Tibial nerve (tissue), 4 donors: ENCODE measurements at regions not wholly inside any gene's neighbourhood (a gene's known extent, or its start where the extent isn't known, plus 50 kb on each side); places are given as distances from the start of the nearest gene placed in this dataset.

Experiments used
- DNase-seq, 2 donors: peaks; one replicate each; pipeline ENCODE4 v3.0.0-alpha.2; 2019; ENCODE audit warnings: low spot score in 2 of 2
- H3K27ac ChIP-seq, 4 donors: fragments of 200-600 bp; sonication (generic) in 3 of 4; one replicate each; pipeline ENCODE4 v1.5.1; 2017 to 2019; ENCODE audit warnings: mild to moderate bottlenecking in 1 of 4
- H3K27me3 ChIP-seq, 2 donors: fragments of 200-600 bp; sonication (generic) in 1 of 2; one replicate each; pipeline versions ENCODE4 v1.5.1 to v1.6.0; 2017 to 2019
- H3K36me3 ChIP-seq, 3 donors: fragments of 200-600 bp; sonication (generic); one replicate each; pipeline ENCODE4 v1.5.1; 2018 to 2019
- H3K4me1 ChIP-seq, 4 donors: fragments of 200-600 bp; sonication (generic) in 3 of 4; one replicate each; pipeline ENCODE4 v1.5.1; 2017 to 2019
- H3K4me3 ChIP-seq, 4 donors: fragments of 200-600 bp; sonication (generic) in 3 of 4; one replicate each; pipeline ENCODE4 v1.5.1; 2017 to 2019; ENCODE audit warnings: mild to moderate bottlenecking in 1 of 4, moderate library complexity in 1 of 4
- H3K9me3 ChIP-seq, 4 donors: fragments of 200-600 bp; sonication (generic) in 3 of 4; one replicate each; pipeline ENCODE4 v1.5.1; 2017 to 2019
- EP300 ChIP-seq, 2 donors: sonication (generic); formaldehyde crosslinking; IDR thresholded peaks; one replicate each; pipeline ENCODE4 v1.6.1; 2017; ENCODE audit warnings: antibody characterized with exemption in 2 of 2, mild to moderate bottlenecking in 1 of 2
- POLR2A ChIP-seq, 2 donors: fragments of 450-650 bp; IDR thresholded peaks; one replicate each; pipeline ENCODE4 v1.6.1; 2017; ENCODE audit warnings: antibody characterized with exemption in 2 of 2, mild to moderate bottlenecking in 2 of 2, moderate library complexity in 2 of 2
- WGBS, 2 donors: methylation state at CpG; one replicate each; pipeline ENCODE4 v1.1.5; 2018; 5-methylcytosine and 5-hydroxymethylcytosine counted together
- TF ChIP-seq, protein P1 (sequence below), 5 experiments: fragments of 200-600 bp in 3 of 5; fragments of 450-650 bp in 2 of 5; sonication (generic) in 3 of 5; IDR thresholded peaks; one replicate each; pipeline ENCODE4 v1.5.1; 2016 to 2019; ENCODE audit warnings: antibody characterized with exemption in 5 of 5, mild to moderate bottlenecking in 3 of 5, moderate library complexity in 2 of 5

DNA sequence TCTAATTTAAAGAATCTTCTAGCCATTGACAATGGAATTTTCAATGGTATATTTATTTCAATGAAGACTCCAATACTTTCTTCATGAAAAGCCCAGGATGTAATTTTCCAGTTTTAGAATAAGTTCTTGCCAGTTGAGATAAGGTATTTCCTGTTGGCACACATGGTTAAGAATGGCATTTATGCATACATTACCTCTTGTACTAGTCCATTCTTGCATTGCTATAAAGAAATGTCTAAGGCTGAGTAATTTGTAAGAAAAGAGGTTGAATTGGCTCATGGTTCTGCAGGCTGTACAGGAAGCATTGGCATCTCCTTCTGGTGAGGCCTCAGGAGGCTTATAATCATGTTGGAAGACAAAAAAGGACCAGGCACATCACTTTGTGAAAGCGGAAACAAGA lies 1179.6 kb downstream of the AMY1C start:
- Histone ChIP-seq H3K9me3 (peaks cover 0 to 11% (median 0%) of the 10 kb centered on the region in 4 donors), H3K27me3 (no peaks in the 10 kb centered on the region), H3K4me1 (no peaks in the 10 kb centered on the region), H3K4me3 (no peak overlapping the region), H3K36me3 (no peaks in the 10 kb centered on the region), H3K27ac (no peak overlapping the region)
- no peak for DNase-seq
- no peak for TF ChIP-seq POLR2A (IDR thresholded peaks at IDR 0.05)
- TF ChIP-seq, protein P1, sequence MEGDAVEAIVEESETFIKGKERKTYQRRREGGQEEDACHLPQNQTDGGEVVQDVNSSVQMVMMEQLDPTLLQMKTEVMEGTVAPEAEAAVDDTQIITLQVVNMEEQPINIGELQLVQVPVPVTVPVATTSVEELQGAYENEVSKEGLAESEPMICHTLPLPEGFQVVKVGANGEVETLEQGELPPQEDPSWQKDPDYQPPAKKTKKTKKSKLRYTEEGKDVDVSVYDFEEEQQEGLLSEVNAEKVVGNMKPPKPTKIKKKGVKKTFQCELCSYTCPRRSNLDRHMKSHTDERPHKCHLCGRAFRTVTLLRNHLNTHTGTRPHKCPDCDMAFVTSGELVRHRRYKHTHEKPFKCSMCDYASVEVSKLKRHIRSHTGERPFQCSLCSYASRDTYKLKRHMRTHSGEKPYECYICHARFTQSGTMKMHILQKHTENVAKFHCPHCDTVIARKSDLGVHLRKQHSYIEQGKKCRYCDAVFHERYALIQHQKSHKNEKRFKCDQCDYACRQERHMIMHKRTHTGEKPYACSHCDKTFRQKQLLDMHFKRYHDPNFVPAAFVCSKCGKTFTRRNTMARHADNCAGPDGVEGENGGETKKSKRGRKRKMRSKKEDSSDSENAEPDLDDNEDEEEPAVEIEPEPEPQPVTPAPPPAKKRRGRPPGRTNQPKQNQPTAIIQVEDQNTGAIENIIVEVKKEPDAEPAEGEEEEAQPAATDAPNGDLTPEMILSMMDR (IDR thresholded peaks at IDR 0.05), result no peak
- TF ChIP-seq EP300 (IDR thresholded peaks at IDR 0.05), result no peak
- 53 to 100% methylated on average over 1 of the region's 1 CpG for WGBS, 2 donors

DNA sequence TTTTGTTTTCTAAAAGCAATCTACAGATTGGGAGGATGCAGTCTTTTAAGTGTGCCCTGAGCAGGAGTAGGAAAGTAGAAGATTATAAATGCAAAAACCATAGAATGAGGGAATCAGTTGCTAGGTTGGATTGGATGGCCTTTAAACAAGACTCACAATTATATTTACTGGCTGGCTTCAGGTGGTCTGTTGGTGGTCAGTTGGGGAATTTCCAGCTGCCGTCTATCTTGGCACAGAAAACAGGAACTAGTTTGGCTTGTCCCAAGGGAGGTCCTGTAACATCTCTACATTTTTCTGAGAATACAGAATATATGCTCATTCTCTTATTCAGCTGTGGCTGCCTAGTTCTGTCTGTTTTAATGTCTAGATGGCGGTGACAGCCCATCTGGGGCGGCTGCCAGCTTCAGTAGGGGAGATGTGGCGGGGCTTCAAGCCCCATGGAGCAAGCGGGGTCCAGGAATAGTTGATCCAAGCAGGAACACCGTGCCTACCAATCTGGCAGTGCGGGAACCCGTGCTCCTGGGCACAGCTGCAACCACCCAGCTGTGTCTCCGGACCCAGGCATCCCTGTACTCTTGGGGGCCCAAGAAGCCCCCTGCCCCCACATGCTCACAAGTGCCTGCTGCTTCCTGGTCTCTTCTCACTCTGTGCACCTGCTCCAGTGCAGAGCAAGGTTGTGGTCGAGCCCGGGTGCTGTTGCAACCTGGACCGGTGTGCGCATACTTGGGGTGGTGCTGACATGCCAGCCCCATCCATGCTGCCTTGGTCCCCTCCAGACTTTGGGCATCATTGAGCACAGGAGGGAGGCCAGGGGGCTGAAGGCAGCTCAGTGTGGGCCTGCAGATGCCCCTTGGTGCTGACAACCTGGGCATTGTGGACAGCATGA lies 1182.6 kb downstream of the AMY1C start:
- Histone ChIP-seq H3K36me3 (no peaks in the 10 kb centered on the region), H3K4me1 (no peaks in the 10 kb centered on the region), H3K4me3 (no peak overlapping the region), H3K27ac (no peak overlapping the region), H3K27me3 (no peaks in the 10 kb centered on the region), H3K9me3 (peaks cover 0 to 11% (median 0%) of the 10 kb centered on the region in 4 donors)
- TF ChIP-seq POLR2A (IDR thresholded peaks at IDR 0.05), result no peak
- TF ChIP-seq, protein P1 (IDR thresholded peaks at IDR 0.05), result no peak
- TF ChIP-seq EP300 (IDR thresholded peaks at IDR 0.05), result no peak
- WGBS, 2 donors, result 73 to 78% methylated on average over 9 to 13 of the region's 13 CpGs
- DNase-seq, result no peak

GRCh38 chr1:104932949-104933679 lies 1183.4 kb downstream of the AMY1C start:
- Histone ChIP-seq H3K4me3 (no peak overlapping the region), H3K36me3 (no peaks in the 10 kb centered on the region), H3K4me1 (no peaks in the 10 kb centered on the region), H3K27me3 (no peaks in the 10 kb centered on the region), H3K27ac (no peak overlapping the region), H3K9me3 (peaks cover 0 to 11% (median 0%) of the 10 kb centered on the region in 4 donors)
- 79 to 88% methylated on average over 14 of the region's 14 CpGs for WGBS, 2 donors
- DNase-seq, result no peak
- TF ChIP-seq, protein P1 (IDR thresholded peaks at IDR 0.05), result no peak
- no peak for TF ChIP-seq EP300 (IDR thresholded peaks at IDR 0.05)

- 84 to 88% methylated on average over 9 of the region's 9 CpGs for WGBS, 2 donors
- Histone ChIP-seq H3K4me1 (no peaks in the 10 kb centered on the region), H3K36me3 (no peaks in the 10 kb centered on the region), H3K9me3 (peaks cover 0 to 11% (median 0%) of the 10 kb centered on the region in 4 donors), H3K27me3 (no peaks in the 10 kb centered on the region), H3K27ac (no peak overlapping the region), H3K4me3 (no peak overlapping the region)
- TF ChIP-seq, protein P1 (IDR thresholded peaks at IDR 0.05), result no peak
- TF ChIP-seq EP300 (IDR thresholded peaks at IDR 0.05) (no peak), POLR2A (IDR thresholded peaks at IDR 0.05) (no peak)
- DNase-seq, result no peak
These were observed 1184.1 kb downstream of the AMY1C start for GRCh38 chr1:104933846-104934245.

DNA sequence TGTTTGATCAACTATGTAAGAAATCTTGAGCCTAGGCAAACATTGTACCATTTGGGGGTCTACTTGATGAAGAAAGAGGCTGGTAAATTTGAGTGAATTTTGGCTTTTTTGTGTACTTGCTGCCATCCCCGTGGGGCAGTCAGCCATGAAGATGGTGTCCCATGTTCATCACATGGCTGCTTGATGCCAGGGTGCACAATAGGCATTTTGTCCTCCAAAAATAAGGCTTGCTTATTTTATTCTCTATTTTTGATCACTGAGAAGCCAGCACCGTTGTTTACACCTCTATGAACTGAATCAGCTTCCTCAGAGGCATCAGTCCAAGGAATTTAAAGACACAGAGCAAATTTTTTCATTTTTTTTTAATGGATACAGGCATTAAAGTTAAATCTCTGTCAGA lies 1195.7 kb downstream of the AMY1C start:
- TF ChIP-seq POLR2A (IDR thresholded peaks at IDR 0.05) (no peak), EP300 (IDR thresholded peaks at IDR 0.05) (no peak)
- TF ChIP-seq, protein P1 (IDR thresholded peaks at IDR 0.05), result no peak
- Histone ChIP-seq H3K36me3 (no peaks in the 10 kb centered on the region), H3K4me3 (no peak overlapping the region), H3K4me1 (no peaks in the 10 kb centered on the region), H3K27me3 (no peaks in the 10 kb centered on the region), H3K27ac (no peak overlapping the region), H3K9me3 (peaks cover 0 to 4% (median 0%) of the 10 kb centered on the region in 4 donors)
- 25 to 27% methylated on average over 2 of the region's 2 CpGs for WGBS, 2 donors
- no peak for DNase-seq
